Uterus (tissue), 2 donors: ENCODE measurements at regions not wholly inside any gene's neighbourhood (a gene's known extent, or its start where the extent isn't known, plus 50 kb on each side); places are given as distances from the start of the nearest gene placed in this dataset.

Source experiments
- CTCF ChIP-seq, 4 experiments: fragments of 200-600 bp in 2 of 4; fragments of 450-650 bp in 2 of 4; sonication (generic) in 2 of 4; IDR thresholded peaks; one replicate each; pipeline ENCODE4 v1.5.1; 2016 to 2019; ENCODE audit warnings: antibody characterized with exemption in 4 of 4, mild to moderate bottlenecking in 2 of 4, moderate library complexity in 1 of 4
- POLR2A ChIP-seq, 2 donors: fragments of 450-650 bp; IDR thresholded peaks; one replicate each; pipeline ENCODE4 v1.6.1; 2016; ENCODE audit warnings: antibody characterized with exemption in 2 of 2, mild to moderate bottlenecking in 1 of 2, moderate library complexity in 1 of 2

GRCh38 chr10:4492202-4492601 lies 333.8 kb upstream of the AKR1E2 start:
- TF ChIP-seq CTCF (IDR thresholded peaks at IDR 0.05): no peak
- TF ChIP-seq POLR2A (IDR thresholded peaks at IDR 0.05): no peak
